GM21576 (cell line): ENCODE measurements at regions not wholly inside any gene's neighbourhood (a gene's known extent, or its start where the extent isn't known, plus 50 kb on each side); places are given as distances from the start of the nearest gene placed in this dataset.

Experiments used
- ATAC-seq: cut with Tn5 transposase; IDR thresholded peaks from one replicate; pipeline ENCODE4 v1.9.1; 2021; ENCODE audit warnings: mild to moderate bottlenecking, moderate library complexity; ENCODE audit not compliant: unreplicated experiment

DNA sequence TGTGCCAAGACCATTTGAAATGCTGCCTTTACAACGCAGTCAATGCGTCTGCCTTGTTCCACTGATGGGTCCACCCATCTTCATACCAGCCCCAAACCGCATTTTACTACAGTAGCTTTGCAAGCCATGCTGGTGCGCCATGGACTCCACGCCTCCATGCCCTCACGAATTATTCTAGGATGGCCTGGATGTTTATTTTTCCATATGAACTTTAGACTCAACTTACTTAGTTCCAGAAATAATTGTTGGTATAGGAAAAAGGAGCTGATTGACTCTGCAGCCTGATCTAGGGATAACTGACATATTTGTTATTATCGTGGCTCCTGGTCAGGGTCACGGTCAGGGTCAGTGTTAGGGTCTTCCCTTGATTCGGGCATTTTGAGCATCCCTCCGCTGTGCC, 70.0 kb upstream of the ZNF469 start:
- no peak for ATAC-seq

DNA sequence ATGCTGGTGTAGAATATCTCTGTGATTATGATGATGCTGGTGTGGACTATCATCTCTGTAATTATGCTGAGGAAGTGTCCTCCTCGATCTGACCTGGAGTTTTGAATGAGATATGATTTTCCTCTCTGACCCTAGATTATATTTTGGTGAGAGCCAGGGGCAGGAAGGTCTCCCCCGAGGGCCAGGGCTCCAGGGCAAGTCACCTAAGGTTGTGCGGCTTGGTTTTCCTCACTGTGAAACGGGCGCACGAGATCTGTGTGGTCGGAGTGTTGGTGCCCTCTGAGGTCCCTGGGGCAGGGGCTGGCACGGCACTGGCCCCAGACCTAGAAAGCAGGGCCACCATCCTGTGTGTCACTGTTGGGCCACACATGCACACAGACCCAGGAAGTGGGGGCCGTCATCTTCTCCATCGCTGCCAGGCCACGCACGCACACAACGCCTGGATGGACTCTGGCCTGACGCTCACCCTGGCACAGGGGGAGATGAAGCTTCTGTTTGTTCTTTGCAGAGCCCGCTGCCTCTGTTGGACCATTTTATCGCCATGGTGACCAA, 67.7 kb upstream of the ZNF469 start:
- no peak for ATAC-seq

DNA sequence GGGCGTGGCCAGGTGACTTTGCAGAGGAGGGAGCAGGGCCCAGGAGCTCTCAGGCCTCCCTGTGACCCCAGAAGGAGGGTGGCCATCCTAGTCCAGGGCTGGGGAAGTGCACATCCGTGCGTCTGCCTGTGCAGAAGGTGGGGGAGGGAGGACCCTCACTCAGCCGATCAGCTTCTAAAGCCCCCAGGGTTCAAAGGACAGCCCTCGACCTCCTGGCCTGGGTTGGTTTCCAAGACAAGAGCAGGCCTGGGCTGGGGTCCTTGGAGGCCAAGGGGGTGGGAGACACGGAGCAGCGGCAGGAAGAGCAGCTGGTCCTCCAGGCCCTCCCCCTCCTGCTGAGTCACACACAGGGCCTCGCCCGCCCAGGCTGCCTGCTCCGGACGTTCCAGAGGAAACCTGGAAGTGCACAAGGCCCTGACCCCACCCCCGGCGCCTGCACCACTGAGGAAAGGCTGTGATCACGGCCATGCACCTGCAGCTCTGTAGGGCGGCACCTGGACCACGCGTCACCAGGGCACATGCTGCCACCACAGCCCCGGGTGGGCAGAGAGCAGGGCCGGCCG, 67.1 kb upstream of the ZNF469 start:
- ATAC-seq = no peak

DNA sequence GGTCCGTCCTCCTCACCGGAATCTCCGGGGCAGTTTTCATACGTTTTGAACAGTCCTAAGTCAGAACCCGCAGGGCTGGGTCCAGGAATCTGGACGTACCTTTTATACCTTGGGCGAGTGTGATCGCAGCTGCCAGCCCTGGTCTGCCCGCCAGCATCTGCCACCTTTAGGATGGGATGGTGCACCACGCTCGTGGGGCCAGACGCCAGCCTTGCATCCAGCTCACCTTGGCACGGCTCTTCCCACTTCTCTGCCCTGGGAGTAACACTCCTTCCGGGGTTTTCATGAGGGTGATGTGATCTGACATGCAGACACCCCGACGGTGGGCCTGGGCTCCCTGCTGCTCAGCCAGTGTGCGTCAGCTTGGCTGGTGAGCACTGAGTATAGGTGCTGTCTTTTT, 66.6 kb upstream of the ZNF469 start:
- no peak for ATAC-seq

DNA sequence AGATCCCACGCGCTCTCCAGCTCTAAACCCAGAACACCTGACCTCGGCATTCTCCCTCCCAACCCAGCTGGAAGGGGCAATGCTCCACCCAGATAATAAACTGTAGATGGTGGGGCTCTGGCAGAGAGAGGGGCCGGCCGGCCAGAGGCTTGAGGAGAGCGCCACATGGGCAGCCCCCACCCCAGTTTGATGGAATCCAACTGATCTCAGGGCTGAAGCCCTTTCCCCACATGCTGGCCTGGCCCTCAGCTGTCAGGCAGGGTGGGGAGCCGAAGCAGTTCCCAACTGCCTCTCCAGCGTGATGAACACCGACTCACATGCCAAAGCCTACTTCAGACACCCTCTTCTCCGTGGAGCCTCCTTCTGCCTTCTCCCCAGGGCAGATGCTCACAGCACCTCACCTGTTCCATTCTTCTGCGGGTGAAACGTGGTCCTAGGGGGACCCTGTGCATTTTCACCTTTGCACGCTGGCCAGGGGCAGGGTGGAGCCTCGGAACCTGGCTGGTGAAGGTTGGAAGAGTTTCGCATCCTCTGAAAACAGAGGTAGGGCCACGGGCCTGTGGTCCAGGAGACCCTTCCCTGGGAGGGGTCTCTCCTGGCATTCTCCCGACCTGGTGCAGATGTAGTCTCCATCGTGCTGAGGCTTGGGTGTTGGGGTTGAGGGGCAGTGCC, 65.7 kb upstream of the ZNF469 start:
- no peak for ATAC-seq

DNA sequence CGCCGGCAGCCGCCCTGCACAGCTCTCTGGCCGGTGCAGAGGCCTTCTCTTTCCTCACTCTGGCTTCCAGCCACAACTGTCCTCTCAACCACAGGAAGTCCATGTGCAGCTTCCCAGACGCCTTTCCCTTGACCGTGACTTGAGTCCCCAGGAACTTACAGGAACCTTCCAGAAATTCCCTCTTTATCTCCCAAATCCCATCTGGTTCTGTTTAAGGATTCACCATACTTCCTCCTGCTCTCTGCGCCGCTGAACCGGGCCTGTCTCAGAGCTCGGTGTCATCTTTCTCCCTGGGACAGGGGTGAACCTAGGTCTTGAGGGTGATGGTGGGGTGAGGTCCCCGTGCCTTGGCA, 65.2 kb upstream of the ZNF469 start:
- no peak for ATAC-seq

DNA sequence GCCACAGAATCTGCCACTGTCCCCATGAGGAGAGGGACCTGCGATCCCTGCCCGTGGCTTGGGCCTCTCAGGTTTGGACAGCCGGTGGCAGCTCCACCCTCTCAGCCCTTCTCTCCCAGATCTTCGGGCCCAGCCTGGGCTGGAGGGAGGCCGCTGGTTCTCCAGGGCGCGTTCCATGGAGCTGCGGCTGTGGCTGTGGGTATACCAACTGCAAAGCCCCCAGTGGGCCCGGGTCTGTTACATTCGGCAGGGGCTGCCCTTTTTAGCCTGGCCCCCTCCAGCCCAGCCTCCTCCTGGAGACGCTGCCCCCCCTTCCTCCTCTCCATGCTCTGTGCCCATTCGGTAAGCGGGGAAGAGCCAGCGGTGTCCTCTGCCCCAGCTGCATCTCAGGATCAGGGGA, 64.7 kb upstream of the ZNF469 start:
- no peak for ATAC-seq

DNA sequence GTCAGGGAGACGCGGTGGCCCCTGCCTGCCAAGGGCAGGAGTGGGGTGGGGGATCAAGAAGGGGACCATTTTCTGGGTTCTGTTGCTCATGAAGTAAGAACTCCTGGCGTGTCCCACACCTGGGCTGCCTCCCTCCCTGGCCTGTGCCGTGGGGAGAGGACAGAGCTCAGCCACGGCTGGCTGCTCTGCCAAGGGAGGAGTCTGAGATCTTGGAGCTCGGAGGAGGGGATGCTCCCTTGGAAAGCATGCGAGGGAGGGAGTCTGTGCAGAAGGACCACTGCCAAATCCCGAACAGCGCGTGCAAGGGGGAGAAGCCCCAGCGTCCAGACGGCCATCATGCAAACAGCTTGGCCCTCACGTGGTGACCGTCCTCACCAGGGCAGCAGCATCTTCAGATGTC, 64.2 kb upstream of the ZNF469 start:
- no peak for ATAC-seq

DNA sequence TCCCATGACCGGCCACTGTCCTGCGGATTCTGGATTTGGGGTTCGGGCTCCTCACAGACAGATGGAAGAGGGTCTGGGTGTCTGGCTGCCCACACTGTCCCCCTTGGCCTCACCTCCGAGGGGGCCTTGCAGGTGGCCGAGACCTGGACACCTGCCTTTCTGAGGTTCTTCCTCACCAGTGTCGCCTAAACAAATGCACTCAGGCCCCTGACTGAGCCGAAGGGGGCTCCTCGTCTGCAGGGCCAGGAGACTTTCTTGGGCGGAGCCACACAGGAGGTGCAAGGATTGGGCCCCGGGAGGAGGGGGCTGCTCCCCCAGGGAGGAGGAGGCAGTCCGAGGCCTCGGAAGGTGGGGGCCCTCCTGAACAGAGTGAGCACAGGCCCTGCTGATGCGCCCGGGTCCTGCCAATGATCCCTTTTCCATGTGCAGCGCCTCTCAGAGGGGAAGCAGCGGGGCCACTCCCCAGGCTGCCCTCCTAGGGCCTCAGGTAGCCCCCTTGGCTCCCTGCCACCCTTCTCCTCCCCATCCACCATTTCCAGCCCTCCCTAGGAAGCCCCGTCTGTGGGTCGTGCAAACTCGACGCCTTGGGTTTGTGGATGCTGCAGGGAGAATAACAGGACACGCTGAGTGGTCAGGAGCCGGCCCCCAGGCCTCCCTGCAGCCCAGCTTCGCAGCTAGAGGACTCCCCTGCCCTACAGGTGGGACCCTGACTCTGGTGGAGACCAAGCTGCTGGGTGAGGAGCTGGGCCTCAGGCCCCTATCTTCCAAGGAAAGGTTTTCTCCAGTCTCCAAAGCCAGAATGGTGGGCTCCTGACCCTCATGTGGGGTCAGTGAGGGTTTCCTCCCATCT, 63.4 kb upstream of the ZNF469 start:
- ATAC-seq = no peak

DNA sequence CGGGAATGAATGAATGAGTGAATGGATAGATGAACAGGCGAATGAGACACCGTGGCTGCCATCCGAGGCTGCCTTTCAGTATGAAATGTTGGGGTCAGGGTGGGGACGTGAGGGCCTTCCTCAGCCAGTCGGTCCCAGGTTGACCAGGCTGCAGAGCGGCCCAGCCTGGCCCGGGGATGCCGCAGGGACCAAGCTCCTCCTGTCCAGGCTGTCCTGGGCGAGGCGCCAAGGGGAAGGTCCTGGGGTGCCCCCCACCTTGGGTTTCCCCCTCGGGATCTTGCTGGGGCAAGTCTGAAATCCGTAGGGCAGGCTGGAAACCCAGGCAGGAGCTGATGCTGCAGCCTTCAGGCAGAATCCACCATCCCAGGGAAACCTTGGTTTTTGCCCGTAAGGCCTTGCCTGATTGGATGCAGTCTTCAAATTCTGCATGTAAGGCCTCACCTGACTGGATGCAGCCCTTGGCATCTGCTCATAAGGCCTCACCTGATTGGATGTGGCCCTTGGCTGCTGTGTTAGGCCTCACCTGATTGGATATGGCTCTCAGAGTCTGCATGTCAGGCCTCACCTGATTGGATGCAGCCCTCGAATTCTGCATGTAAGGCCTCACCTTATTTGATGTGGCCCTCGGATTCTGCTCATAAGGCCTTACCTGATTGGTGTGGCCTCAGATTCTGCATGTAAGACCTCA, 61.7 kb upstream of the ZNF469 start:
- no peak for ATAC-seq

DNA sequence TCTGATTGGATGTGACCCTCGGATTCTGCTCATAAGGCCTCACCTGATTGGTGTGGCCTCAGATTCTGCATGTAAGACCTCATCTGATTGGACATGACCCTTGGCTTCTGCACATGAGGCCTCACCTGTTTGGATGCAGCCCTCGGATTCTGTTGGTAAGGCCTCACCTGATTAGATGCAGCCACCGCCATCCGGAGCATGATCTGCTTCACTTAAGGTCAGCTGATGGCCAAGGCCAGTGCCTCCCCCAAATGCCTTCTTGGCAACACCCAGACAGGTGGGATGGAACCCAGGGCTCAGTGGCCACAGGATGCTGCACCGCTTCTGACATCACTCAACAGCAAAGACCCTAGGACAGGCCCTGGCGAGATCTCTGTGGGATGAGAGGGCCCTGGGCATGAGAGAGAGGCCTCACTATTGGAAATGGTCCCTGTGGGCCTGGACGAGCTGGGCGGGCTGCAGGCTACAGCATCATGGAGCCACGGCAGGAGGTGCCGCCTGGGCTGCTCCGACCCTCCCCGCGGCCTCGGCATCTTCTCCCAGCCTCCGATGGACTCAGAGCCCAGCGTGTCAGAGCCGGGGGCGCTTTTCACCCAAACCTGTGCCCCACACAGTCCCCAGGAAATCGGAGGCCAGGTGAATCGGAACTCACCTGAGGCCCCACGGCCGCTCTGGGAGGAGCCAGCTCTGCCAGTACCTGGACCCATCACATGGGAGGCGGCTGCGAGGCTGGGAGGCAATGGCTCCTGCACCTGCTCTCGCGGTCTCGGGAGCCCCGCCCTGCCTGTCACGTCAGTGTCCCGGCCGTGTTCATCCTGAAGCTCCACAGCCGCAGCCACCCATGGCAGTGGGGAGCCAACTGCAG, 60.9 kb upstream of the ZNF469 start:
- ATAC-seq = no peak

DNA sequence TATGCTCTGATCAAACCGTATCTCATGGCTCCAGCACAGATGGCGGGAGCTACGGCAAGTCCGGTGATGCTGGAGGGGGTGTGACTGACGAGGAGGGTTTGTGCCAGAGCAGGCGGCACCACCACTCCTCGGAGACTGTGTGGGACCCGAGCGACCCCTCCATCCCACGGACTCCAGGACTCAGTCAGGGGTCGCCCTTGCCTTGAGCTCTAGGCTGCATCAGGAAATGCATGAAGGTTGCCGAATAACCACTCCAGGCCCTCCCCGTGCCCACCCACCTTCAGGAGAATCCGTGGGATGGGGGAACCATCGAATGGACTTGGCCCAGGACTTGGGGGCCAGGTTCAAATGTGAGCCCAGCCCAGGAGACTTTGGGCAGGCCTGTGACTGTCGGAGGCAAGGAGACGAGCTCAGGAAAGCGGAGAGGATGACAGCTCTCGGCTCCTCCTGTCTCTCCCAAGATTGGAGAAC, 60.2 kb upstream of the ZNF469 start:
- ATAC-seq = no peak

DNA sequence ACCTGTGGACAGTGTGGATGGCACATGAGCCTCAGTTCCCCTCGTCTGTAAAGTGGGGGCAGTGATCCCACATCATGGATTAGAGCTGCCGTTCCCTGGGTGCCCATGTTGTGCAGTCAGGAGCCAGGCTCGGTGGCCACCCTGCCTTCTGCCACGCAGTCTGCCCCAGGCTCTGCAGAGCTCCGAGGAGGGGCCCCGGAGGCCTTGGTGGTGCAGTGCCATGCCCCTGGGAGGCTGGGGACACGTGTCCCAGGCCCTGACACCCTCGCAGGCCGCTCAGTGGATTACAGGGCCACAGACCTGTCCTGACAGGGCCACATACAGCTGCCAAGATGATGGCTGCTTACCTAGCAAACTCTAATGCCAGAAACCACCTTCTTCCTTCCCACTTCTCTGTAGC, 59.7 kb upstream of the ZNF469 start:
- no peak for ATAC-seq

DNA sequence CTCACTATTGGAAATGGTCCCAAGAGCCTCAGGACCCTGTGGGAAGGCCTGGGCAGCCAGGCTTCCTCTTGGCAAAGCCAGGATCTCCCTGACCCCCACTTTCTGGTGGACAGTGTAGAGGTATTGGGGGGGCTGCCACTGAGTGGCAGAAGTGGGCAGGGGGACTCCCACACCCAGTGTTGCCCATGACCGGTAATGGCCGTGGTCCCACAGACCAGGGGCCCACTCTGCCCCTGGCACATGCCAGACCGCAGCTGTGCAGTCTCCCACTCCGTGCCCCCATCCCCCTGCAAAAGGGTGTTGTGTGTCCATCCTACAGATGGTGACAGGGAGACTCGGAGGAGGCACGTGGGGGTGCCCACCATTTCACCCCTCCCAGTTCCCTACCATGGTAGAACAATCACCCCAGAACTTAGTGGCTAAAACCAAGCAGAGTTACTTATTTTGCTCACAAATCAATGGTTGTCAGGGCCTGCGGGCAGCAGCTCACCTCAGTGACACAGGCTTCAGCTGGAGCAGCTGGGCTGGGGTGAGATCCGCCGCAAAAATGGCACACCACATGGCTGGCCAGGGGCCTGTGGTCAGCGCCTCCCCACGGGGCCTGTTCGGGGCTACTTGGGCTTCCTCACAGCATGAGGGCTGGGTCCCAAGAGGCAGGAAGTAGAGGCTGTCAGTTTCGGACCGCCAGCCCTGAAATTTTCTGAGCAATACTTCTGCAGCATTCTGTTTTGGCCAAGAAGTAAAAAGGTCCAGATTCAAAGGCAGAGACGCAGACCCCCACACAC, 59.0 kb upstream of the ZNF469 start:
- no peak for ATAC-seq

DNA sequence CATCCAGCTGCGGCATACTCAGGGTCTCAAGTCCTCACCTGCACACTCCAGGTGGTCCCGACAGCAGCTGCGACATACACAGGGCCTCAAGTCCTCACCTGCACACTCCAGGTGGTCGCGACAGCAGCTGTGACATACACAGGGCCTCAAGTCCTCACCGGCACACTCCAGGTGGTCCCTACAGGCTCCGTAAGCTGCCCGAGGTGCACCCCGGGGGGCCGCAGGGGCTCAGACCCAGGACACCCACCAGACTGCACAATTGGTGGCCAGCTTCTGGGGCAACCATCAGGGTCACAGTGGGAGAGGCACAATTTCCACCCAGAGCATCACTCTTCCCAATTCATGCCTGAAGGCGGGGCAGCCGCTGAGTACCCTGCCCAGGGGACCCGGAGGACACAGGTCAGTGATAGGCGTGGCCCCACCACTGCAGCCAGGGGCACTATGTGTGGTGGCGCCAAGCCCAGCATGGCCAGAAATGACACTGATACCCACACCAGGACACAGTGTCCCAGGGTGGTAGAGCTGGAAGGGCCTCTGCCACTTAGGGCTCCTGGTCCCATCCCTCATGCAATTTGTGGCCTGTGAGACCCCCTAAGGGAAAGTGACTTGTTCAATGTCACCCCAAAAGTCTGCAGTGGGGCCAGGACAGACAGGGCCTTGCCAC, 57.5 kb upstream of the ZNF469 start:
- ATAC-seq = no peak

DNA sequence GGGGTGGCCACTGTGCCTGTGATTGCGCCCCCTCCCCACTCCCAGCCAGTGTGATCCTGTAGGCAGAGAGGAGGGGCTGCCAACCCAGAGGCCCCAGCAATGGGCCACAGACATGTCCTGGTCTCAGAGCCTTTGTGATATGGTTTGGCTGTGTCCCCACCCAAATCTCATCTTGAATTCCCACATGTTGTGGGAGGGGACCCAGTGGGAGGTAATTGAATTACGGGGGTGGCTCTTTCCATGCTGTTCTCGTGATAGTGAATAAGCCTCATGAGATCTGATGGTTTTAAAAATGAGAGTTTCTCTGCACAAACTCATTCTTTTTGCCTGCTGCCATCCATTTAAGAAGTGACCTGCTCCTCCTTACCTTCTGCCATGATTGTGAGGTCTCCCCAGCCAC, 56.8 kb upstream of the ZNF469 start:
- ATAC-seq = no peak

DNA sequence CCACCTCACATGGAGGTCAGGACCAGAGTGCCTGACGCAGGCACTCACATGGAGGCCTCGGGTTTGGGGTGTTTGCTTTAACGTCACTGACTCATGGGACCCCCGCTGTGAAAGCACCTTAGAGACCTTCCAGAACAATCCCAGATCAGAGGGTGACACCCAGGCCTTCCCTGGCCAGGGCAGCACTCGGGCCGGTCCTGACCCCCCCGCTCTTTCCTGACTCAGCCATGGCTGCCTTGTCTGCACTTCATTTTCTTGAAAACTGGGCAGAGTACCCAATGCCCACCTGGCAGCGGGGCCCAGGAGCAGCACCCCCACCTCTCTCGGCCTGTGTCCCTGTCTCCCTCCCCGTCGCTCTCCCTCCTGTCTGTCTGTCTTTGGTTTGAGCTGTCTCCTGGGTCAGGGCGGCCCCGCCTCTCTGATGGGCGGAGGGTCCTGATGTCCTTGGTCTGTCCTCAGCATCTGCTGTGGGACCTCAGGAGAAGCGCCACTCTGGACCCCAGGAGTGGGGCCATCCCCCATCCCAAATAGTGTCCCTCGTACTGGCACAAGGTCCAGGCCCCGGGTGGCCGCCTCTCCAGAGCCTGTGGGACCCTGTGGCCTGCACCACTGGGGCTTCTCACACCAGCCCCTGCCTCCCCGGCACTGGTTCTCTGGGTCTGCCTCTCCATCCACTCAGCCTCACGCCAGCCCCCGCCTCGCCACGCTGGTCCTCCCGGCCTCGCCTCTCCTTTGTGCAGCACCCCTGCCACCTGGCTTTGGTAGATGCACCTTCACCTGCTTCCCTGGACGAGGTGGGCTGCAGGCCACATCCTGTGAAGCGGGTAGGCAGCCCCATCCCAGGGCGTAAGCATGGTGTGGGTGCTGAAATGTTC, 55.9 kb upstream of the ZNF469 start:
- no peak for ATAC-seq
